ENCODE measurements at regions not wholly inside any gene's neighbourhood (a gene's known extent, or its start where the extent isn't known, plus 50 kb on each side); places are given as distances from the start of the nearest gene placed in this dataset.
"Not testable (repeated sequence)": the region's sequence is repeated elsewhere in the genome, so short reads cannot be mapped to it uniquely, and the experiment has no call there.

DNA sequence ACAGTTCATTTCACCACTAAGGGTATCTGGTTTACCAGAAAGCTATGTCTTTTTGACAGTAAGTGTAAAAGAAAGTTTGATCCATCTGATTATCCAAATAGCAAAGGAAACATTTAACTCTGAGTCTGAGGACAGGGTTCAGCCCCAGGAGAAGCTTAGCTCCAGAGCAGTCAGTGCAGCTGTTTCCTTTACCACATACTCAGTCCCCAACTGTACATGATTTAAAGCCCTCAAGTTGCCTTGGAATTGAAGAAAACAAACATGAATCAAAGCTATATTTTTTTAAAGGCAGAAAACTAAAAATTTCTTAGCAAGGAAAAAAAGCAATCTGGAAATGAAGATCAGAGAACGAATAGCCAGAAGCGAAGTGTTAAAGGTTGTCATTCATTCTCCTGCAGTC lies 746.0 kb downstream of the METTL4 start:
- no peaks in the 10 kb centered on the region for H3K36me3 Mint-ChIP-seq
- Histone ChIP-seq H3K27ac (ENCODE audit: low read depth, low read length) (no peak overlapping the region), H3K27me3 (ENCODE audit: insufficient read depth, low read length) (no peaks in the 10 kb centered on the region), H3K9me3 (ENCODE audit: control insufficient read depth in 1 of 2, low read length in 2 of 2) (no peaks in the 10 kb centered on the region), H3K4me3 (ENCODE audit: low read length in 2 of 2) (no peak overlapping the region), H3K4me1 (ENCODE audit: insufficient read depth, low read length) (no peaks in the 10 kb centered on the region), H3K36me3 (ENCODE audit: insufficient read depth, low read length) (no peaks in the 10 kb centered on the region)
- CTCF ChIA-PET (ENCODE audit: partially characterized antibody), result no interaction called here
- H3K9me3 Mint-ChIP-seq, result peaks cover 0 to 4% (median 0%) of the 10 kb centered on the region in 8 donors
- H3K4me1 Mint-ChIP-seq, result no peaks in the 10 kb centered on the region
- intact Hi-C loops (cut with micrococcal nuclease), result no loop called here
- no peaks in the 10 kb centered on the region for H3K27me3 Mint-ChIP-seq
- H3K4me3 Mint-ChIP-seq, result no peak overlapping the region
- POLR2A ChIA-PET (ENCODE audit: partially characterized antibody), result no interaction called here
- no peak for DNase-seq
- H3K27ac Mint-ChIP-seq, result no peak overlapping the region

DNA sequence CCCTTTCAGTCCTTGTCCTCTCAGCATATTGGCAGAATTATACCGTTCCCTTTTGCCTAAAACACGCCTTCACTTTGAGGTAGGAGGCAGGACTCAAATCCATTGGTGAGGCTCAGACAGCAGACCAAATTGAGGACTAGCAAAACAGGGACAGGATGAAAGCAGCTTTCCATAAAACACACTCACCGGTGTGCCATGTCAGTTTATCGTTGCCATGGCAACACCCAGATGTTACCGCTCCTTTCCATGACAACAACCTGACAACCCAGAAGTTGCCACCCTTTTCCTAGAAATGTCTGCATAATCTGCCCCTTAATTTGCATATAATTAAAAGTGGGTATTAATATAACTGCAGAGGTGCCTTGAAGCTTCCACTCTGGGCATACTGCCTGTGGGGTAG lies 730.4 kb downstream of the METTL4 start:
- Histone ChIP-seq H3K4me3 (ENCODE audit: low read length in 2 of 2) (no peak overlapping the region), H3K27me3 (ENCODE audit: insufficient read depth, low read length) (no peaks in the 10 kb centered on the region), H3K9me3 (ENCODE audit: control insufficient read depth in 1 of 2, low read length in 2 of 2) (no peaks in the 10 kb centered on the region), H3K4me1 (ENCODE audit: insufficient read depth, low read length) (no peaks in the 10 kb centered on the region), H3K36me3 (ENCODE audit: insufficient read depth, low read length) (no peaks in the 10 kb centered on the region), H3K27ac (ENCODE audit: low read depth, low read length) (no peak overlapping the region)
- Mint-ChIP-seq H3K36me3 (no peaks in the 10 kb centered on the region), H3K9me3 (peaks cover 0 to 9% (median 4%) of the 10 kb centered on the region in 8 donors), H3K4me3 (no peak overlapping the region), H3K27ac (no peak overlapping the region), H3K27me3 (no peaks in the 10 kb centered on the region), H3K4me1 (no peaks in the 10 kb centered on the region)
- intact Hi-C loops (cut with micrococcal nuclease), result loop anchor here (5.0 kb wide), 1 partner anchor 129 kb away; no protein-coding TSS in a partner anchor
- DNase-seq, result no peak
- ChIA-PET POLR2A (ENCODE audit: partially characterized antibody) (no interaction called here), CTCF (ENCODE audit: partially characterized antibody) (no interaction called here)

DNA sequence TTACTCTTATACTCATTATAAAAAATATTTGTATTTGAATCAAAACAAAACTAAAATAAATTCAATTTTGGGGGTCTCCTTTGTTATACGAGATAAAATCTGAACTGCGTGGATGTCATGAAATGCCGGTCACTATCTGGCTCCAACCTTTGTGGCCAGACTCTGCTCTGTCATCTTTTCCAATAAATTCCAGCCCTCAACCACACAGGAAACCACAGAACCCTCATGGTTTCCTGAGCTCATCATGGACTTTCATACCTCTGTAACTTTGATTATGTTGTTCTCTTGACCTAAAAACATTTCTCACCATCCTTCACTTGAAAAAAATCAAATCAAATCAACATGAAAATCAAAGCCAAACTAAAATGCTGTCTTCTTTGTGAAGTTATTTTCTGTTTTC lies 724.7 kb downstream of the METTL4 start:
- intact Hi-C loops (cut with micrococcal nuclease), result no loop called here
- no peaks in the 10 kb centered on the region for H3K9me3 ChIP-seq (ENCODE audit: control insufficient read depth in 1 of 2, low read length in 2 of 2)
- DNase-seq, result no peak
- Mint-ChIP-seq H3K27me3 (peaks cover 0 to 2% of the 10 kb centered on the region in 2 donors), H3K4me1 (peaks cover 0 to 3% (median 0%) of the 10 kb centered on the region in 4 donors), H3K4me3 (no peak overlapping the region), H3K27ac (no peak overlapping the region), H3K9me3 (peaks cover 0 to 7% (median 5%) of the 10 kb centered on the region in 8 donors), H3K36me3 (no peaks in the 10 kb centered on the region)
- H3K36me3 ChIP-seq (ENCODE audit: insufficient read depth, low read length), result no peaks in the 10 kb centered on the region
- H3K27ac ChIP-seq (ENCODE audit: low read depth, low read length), result no peak overlapping the region
- no peaks in the 10 kb centered on the region for H3K27me3 ChIP-seq (ENCODE audit: insufficient read depth, low read length)
- H3K4me1 ChIP-seq (ENCODE audit: insufficient read depth, low read length), result no peaks in the 10 kb centered on the region
- CTCF ChIA-PET (ENCODE audit: partially characterized antibody), result no interaction called here
- H3K4me3 ChIP-seq (ENCODE audit: low read length in 2 of 2), result no peak overlapping the region
- POLR2A ChIA-PET (ENCODE audit: partially characterized antibody), result no interaction called here

DNA sequence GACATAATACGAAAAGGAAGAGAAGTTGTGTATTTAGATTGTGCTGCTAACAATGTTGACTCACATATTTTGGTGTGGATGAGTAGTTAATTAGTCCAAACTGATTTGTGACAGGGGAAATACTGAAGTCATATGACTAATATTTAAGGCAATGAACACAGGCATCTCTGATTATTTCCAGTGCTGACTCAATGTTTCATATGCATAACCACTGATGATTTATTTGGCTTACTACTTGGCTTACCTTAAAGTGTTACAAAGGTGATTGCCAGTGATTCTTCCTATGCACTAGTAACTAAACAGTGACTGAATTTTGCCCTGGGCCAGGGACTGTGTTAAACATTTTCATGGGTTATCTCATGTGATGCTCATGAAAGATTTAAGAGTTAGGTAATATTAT lies 722.6 kb downstream of the METTL4 start:
- Mint-ChIP-seq H3K9me3 (peaks cover 0 to 10% (median 5%) of the 10 kb centered on the region in 8 donors), H3K4me3 (no peak overlapping the region), H3K4me1 (peaks cover 0 to 3% (median 0%) of the 10 kb centered on the region in 4 donors), H3K36me3 (no peaks in the 10 kb centered on the region), H3K27me3 (peaks cover 0 to 2% of the 10 kb centered on the region in 2 donors), H3K27ac (no peak overlapping the region)
- Histone ChIP-seq H3K36me3 (ENCODE audit: insufficient read depth, low read length) (no peaks in the 10 kb centered on the region), H3K9me3 (ENCODE audit: control insufficient read depth in 1 of 2, low read length in 2 of 2) (no peaks in the 10 kb centered on the region), H3K4me1 (ENCODE audit: insufficient read depth, low read length) (no peaks in the 10 kb centered on the region), H3K27me3 (ENCODE audit: insufficient read depth, low read length) (no peaks in the 10 kb centered on the region), H3K27ac (ENCODE audit: low read depth, low read length) (no peak overlapping the region), H3K4me3 (ENCODE audit: low read length in 2 of 2) (no peak overlapping the region)
- ChIA-PET POLR2A (ENCODE audit: partially characterized antibody) (no interaction called here), CTCF (ENCODE audit: partially characterized antibody) (no interaction called here)
- intact Hi-C loops (cut with micrococcal nuclease), result no loop called here
- no peak for DNase-seq

DNA sequence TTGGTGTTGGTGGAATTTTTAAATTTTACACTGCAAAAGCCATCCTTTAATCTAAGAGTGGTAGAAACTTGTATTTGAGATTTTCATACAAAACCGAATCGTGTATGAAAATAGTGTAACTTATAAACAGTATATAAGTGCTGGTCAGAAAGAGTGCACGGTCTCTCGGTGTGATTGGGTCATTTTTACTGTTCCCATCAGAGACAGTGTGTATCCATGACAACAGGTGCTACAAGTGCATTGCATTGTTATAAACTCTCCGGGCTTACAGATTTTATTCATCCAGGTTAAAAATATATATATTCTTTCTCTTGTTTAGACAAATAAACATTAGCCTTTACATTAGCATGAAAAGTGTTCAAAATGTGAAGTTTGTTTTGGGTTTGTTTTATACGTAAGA lies 721.9 kb downstream of the METTL4 start:
- no peaks in the 10 kb centered on the region for H3K36me3 Mint-ChIP-seq
- POLR2A ChIA-PET (ENCODE audit: partially characterized antibody), result no interaction called here
- Histone ChIP-seq H3K36me3 (ENCODE audit: insufficient read depth, low read length) (no peaks in the 10 kb centered on the region), H3K9me3 (ENCODE audit: control insufficient read depth in 1 of 2, low read length in 2 of 2) (no peaks in the 10 kb centered on the region), H3K4me1 (ENCODE audit: insufficient read depth, low read length) (no peaks in the 10 kb centered on the region), H3K27ac (ENCODE audit: low read depth, low read length) (no peak overlapping the region), H3K27me3 (ENCODE audit: insufficient read depth, low read length) (no peaks in the 10 kb centered on the region), H3K4me3 (ENCODE audit: low read length in 2 of 2) (no peak overlapping the region)
- intact Hi-C loops (cut with micrococcal nuclease), result no loop called here
- H3K27ac Mint-ChIP-seq, result no peak overlapping the region
- peaks cover 0 to 8% (median 3%) of the 10 kb centered on the region in 8 donors for H3K9me3 Mint-ChIP-seq
- H3K4me3 Mint-ChIP-seq, result no peak overlapping the region
- DNase-seq, result no peak
- peaks cover 0 to 3% (median 0%) of the 10 kb centered on the region in 4 donors for H3K4me1 Mint-ChIP-seq
- CTCF ChIA-PET (ENCODE audit: partially characterized antibody), result no interaction called here
- peaks cover 0 to 2% of the 10 kb centered on the region in 2 donors for H3K27me3 Mint-ChIP-seq

DNA sequence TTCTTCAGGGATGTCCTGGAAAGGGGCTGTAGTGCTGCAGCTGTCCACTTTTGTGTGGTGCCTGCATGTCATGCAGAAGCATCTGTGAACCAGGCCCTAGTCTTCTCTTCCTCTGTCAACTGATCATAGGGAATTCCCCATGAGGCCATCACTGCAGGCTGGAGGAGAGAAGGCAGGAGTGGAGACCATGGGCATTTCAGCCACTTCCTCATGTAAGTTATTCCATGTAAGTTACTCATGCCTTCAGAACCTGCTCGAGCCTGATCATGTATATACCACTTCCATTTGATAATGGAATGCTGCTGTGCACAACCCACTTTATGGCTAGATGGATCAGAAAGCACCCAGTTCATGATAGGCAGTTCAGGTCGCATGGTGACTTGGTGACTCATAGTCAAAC lies 714.0 kb downstream of the METTL4 start:
- H3K4me1 ChIP-seq (ENCODE audit: insufficient read depth, low read length); H3K9me3 ChIP-seq (ENCODE audit: control insufficient read depth in 1 of 2, low read length in 2 of 2); H3K4me1 Mint-ChIP-seq; H3K4me3 ChIP-seq (ENCODE audit: low read length in 2 of 2); CTCF ChIA-PET (ENCODE audit: partially characterized antibody); H3K4me3 Mint-ChIP-seq; H3K27me3 ChIP-seq (ENCODE audit: insufficient read depth, low read length); intact Hi-C loops (cut with micrococcal nuclease); H3K27me3 Mint-ChIP-seq; H3K36me3 ChIP-seq (ENCODE audit: insufficient read depth, low read length); H3K9me3 Mint-ChIP-seq; DNase-seq; H3K27ac Mint-ChIP-seq; POLR2A ChIA-PET (ENCODE audit: partially characterized antibody); H3K36me3 Mint-ChIP-seq; H3K27ac ChIP-seq (ENCODE audit: low read depth, low read length): not testable (repeated sequence)

DNA sequence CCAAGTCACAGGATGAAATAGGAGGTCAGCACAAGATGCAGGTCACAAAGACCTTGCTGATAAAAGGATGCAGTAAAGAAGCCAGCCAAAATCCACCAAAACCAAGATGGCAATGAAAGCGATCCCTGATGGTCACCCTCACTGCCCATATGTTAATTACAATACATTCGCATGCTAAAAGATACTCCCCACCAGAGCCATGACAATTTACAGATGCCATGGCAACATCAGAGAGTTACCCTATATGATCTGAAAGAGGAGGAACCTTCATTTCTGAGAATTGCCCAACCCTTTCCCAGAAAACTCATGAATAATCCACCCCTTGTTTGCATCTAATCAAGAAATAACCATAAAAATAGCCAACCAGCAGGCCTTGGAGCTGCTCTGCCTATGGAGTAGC lies 709.8 kb downstream of the METTL4 start:
- H3K9me3 Mint-ChIP-seq, result peaks cover 0 to 10% (median 3%) of the 10 kb centered on the region in 8 donors
- no peaks in the 10 kb centered on the region for H3K9me3 ChIP-seq (ENCODE audit: control insufficient read depth in 1 of 2, low read length in 2 of 2)

DNA sequence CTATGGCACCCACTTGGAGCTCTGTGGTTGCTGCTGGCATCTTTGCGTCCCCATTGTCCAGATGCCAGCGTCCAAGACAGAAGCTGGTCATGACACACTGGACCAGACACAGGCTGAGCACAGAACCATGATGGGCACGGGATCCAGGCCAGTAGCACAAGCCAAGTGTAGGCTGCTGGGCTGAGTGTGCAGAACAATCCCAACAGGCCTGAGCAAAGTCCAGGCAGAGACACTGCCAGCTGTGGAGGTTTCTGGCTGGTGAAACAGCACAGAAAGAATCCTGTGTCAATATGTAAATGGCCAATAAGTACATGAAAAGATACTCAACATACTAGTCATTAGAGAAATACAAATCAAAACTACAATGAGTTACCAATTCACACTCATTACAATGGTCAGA lies 705.4 kb downstream of the METTL4 start:
- H3K27me3 ChIP-seq (ENCODE audit: insufficient read depth, low read length), result no peaks in the 10 kb centered on the region
- H3K4me1 ChIP-seq (ENCODE audit: insufficient read depth, low read length), result no peaks in the 10 kb centered on the region
- H3K4me3 Mint-ChIP-seq, result no peak overlapping the region
- H3K9me3 ChIP-seq (ENCODE audit: control insufficient read depth in 1 of 2, low read length in 2 of 2), result no peaks in the 10 kb centered on the region
- H3K4me1 Mint-ChIP-seq, result no peaks in the 10 kb centered on the region
- intact Hi-C loops (cut with micrococcal nuclease), result no loop called here
- H3K4me3 ChIP-seq (ENCODE audit: low read length in 2 of 2), result no peak overlapping the region
- DNase-seq, result no peak
- H3K36me3 ChIP-seq (ENCODE audit: insufficient read depth, low read length), result no peaks in the 10 kb centered on the region
- CTCF ChIA-PET (ENCODE audit: partially characterized antibody), result no interaction called here
- H3K36me3 Mint-ChIP-seq, result no peaks in the 10 kb centered on the region
- peaks cover 0 to 4% (median 0%) of the 10 kb centered on the region in 8 donors for H3K9me3 Mint-ChIP-seq
- no peaks in the 10 kb centered on the region for H3K27me3 Mint-ChIP-seq
- POLR2A ChIA-PET (ENCODE audit: partially characterized antibody), result no interaction called here
- no peak overlapping the region for H3K27ac ChIP-seq (ENCODE audit: low read depth, low read length)
- no peak overlapping the region for H3K27ac Mint-ChIP-seq

More for the DNA sequence above, 709.8 kb downstream of the METTL4 start:
- H3K4me3 ChIP-seq (ENCODE audit: low read length in 2 of 2), result no peak overlapping the region
- no peaks in the 10 kb centered on the region for H3K4me1 ChIP-seq (ENCODE audit: insufficient read depth, low read length)
- CTCF ChIA-PET (ENCODE audit: partially characterized antibody), result no interaction called here
- no peak overlapping the region for H3K27ac ChIP-seq (ENCODE audit: low read depth, low read length)
- Mint-ChIP-seq H3K4me3 (no peak overlapping the region), H3K27ac (no peak overlapping the region), H3K36me3 (no peaks in the 10 kb centered on the region), H3K4me1 (no peaks in the 10 kb centered on the region), H3K27me3 (no peaks in the 10 kb centered on the region)
- intact Hi-C loops (cut with micrococcal nuclease), result no loop called here
- no peaks in the 10 kb centered on the region for H3K27me3 ChIP-seq (ENCODE audit: insufficient read depth, low read length)
- no peak for DNase-seq
- POLR2A ChIA-PET (ENCODE audit: partially characterized antibody), result no interaction called here
- H3K36me3 ChIP-seq (ENCODE audit: insufficient read depth, low read length), result no peaks in the 10 kb centered on the region
